GM12878 (cell line): ENCODE measurements at regions not wholly inside any gene's neighbourhood (a gene's known extent, or its start where the extent isn't known, plus 50 kb on each side); places are given as distances from the start of the nearest gene placed in this dataset.

ENCODE experiments used
- ATAC-seq: fragments of 200-7000 bp; cut with Tn5 transposase; 3 replicates; pipeline ENCODE4 v1.9.1; 2020; ENCODE audit warnings: mild to moderate bottlenecking, moderate library complexity
- BruUV-seq: library from RNA; stranded (reverse); fragments of 400-500 nt; replicated peaks from 2 replicates; lab custom pipeline; 2021; lab: Mats Ljungman, UMichigan
- CTCF ChIA-PET: fragments of 300-600 bp; sonication (Branson Sonifier 250); formaldehyde crosslinking; extraction: SDS; loops from one replicate; lab custom pipeline; 2021; ENCODE audit warnings: inconsistent platforms; lab: Yijun Ruan, JAX
- POLR2A ChIA-PET: fragments of 350-600 bp; formaldehyde crosslinking; extraction: SDS; loops from one replicate; lab custom pipeline; 2021; ENCODE audit warnings: inconsistent platforms; lab: Charles Lee
- RAD21 ChIA-PET: fragments of 300-600 bp; sonication (Branson Sonifier 250); formaldehyde crosslinking; loops from one replicate; lab custom pipeline; 2023; ENCODE audit warnings: antibody characterized with exemption; ENCODE audit not compliant: unreplicated experiment; lab: Charles Lee
- SMC1A ChIA-PET: fragments of 300-600 bp; sonication (Branson Sonifier 250); formaldehyde crosslinking; loops from one replicate; lab custom pipeline; 2023; ENCODE audit not compliant: unreplicated experiment, uncharacterized antibody; lab: Charles Lee
- DNase-seq: peaks from one replicate; pipeline ENCODE4 v3.0.0-alpha.2; 2011; ENCODE audit warnings: low read depth, low spot score
- FAIRE-seq: peaks from 3 replicates; lab custom pipeline; 2011; peaks lifted over from hg19 to GRCh38; lab: Jason Lieb, UNC
- H2AFZ ChIP-seq: 2 replicates; pipeline ENCODE4 v1.6.0; 2011; ENCODE audit warnings: low read depth, low read length, control low read depth; ENCODE audit not compliant: control insufficient read depth
- H3K27ac ChIP-seq: 2 replicates; pipeline ENCODE4 v1.5.1; 2011; ENCODE audit warnings: control low read depth; ENCODE audit not compliant: control insufficient read depth, insufficient read depth
- H3K27me3 ChIP-seq, 2 experiments: replicated peaks in 1 of 2; 2 replicates each; pipeline versions ENCODE4 v1.6.0 to v1.6.1; 2011; ENCODE audit warnings: low read length in 1 of 2; ENCODE audit not compliant: control insufficient read depth in 2 of 2, insufficient read depth in 2 of 2
- H3K36me3 ChIP-seq, 2 experiments: 2 replicates each; pipeline ENCODE4 v1.5.1; 2011; ENCODE audit warnings: low read length in 1 of 2; ENCODE audit not compliant: control insufficient read depth in 2 of 2, insufficient read depth in 2 of 2
- H3K4me1 ChIP-seq: 2 replicates; pipeline ENCODE4 v1.6.1; 2011; ENCODE audit warnings: mild to moderate bottlenecking, low read length, moderate library complexity, mixed read lengths; ENCODE audit not compliant: control insufficient read depth, insufficient read depth
- H3K4me2 ChIP-seq: 2 replicates; pipeline ENCODE4 v1.6.0; 2011; ENCODE audit warnings: control low read depth; ENCODE audit not compliant: control insufficient read depth, insufficient read depth
- H3K4me3 ChIP-seq: fragments of 200-600 bp; sonication (generic); 2 replicates; pipeline ENCODE4 v1.5.1; 2016
- H3K79me2 ChIP-seq: 2 replicates; pipeline ENCODE4 v1.6.0; 2011; ENCODE audit warnings: low read length; ENCODE audit not compliant: control insufficient read depth, insufficient read depth
- H3K9ac ChIP-seq: 2 replicates; pipeline ENCODE4 v1.8.0; 2011; ENCODE audit warnings: low read length, control low read depth, mixed read lengths; ENCODE audit not compliant: control insufficient read depth, insufficient read depth
- H3K9me3 ChIP-seq: replicated peaks from 3 replicates; pipeline ENCODE4 v1.5.1; 2011; ENCODE audit warnings: mild to moderate bottlenecking, low read length; ENCODE audit not compliant: control insufficient read depth, insufficient read depth
- H4K20me1 ChIP-seq: 2 replicates; pipeline ENCODE4 v1.6.0; 2011; ENCODE audit not compliant: control insufficient read depth, insufficient read depth
- CBFB ChIP-seq: IDR thresholded peaks from 2 replicates; pipeline ENCODE4 v1.6.1; 2016; ENCODE audit warnings: antibody characterized with exemption, low read depth
- DPF2 ChIP-seq: fragments of 450-650 bp; IDR thresholded peaks from 2 replicates; pipeline ENCODE4 v1.6.1; 2017; ENCODE audit warnings: mild to moderate bottlenecking
- FOS ChIP-seq: IDR thresholded peaks from 3 replicates; pipeline ENCODE4 v1.6.1; 2011; ENCODE audit warnings: borderline replicate concordance; ENCODE audit not compliant: insufficient read length; ENCODE audit errors: extremely low read depth
- IRF4 ChIP-seq: IDR thresholded peaks from 2 replicates; pipeline ENCODE4 v1.6.1; 2011; ENCODE audit warnings: low read depth, low read length
- MEF2B ChIP-seq: fragments of 450-650 bp; IDR thresholded peaks from 2 replicates; pipeline ENCODE4 v1.6.1; 2018; ENCODE audit warnings: mild to moderate bottlenecking, moderate library complexity; ENCODE audit not compliant: partially characterized antibody, poor library complexity, severe bottlenecking
- MTA2 ChIP-seq: fragments of 450-650 bp; IDR thresholded peaks from 2 replicates; pipeline ENCODE4 v1.6.1; 2016; ENCODE audit warnings: low read depth, mild to moderate bottlenecking, moderate library complexity
- POLR2A ChIP-seq: IDR thresholded peaks from 2 replicates; pipeline ENCODE4 v1.6.1; 2011; ENCODE audit warnings: low read depth, mild to moderate bottlenecking, low read length
- RAD51 ChIP-seq: fragments of 450-650 bp; IDR thresholded peaks from 2 replicates; pipeline ENCODE4 v1.6.1; 2016; ENCODE audit warnings: moderate library complexity, mild to moderate bottlenecking, inconsistent platforms
- SMAD1 ChIP-seq: fragments of 450-650 bp; IDR thresholded peaks from 2 replicates; pipeline ENCODE4 v1.6.1; 2018; ENCODE audit warnings: mild to moderate bottlenecking, low read depth; ENCODE audit not compliant: partially characterized antibody
- SRF ChIP-seq, 2 experiments: IDR thresholded peaks; 2 replicates each; pipeline ENCODE4 v1.6.1; 2011; ENCODE audit warnings: low read depth in 2 of 2, low read length in 2 of 2, mild to moderate bottlenecking in 1 of 2, moderate library complexity in 1 of 2
- TCF12 ChIP-seq: IDR thresholded peaks from 2 replicates; pipeline ENCODE4 v1.6.1; 2011; ENCODE audit warnings: low read depth, mild to moderate bottlenecking, low read length
- ZNF274 ChIP-seq: IDR thresholded peaks from one replicate; pipeline ENCODE4 v1.8.0; 2011; ENCODE audit not compliant: insufficient read length, insufficient read depth
- WGBS: methylation state at CpG from one replicate; pipeline ENCODE4 v1.1.6; 2016; ENCODE audit warnings: low lambda C conversion rate; ENCODE audit not compliant: insufficient replicate concordance, insufficient coverage; ENCODE audit errors: missing lambda C conversion rate; 5-methylcytosine and 5-hydroxymethylcytosine counted together
- in situ Hi-C: fragments of 300-500 bp; cut with MboI; formaldehyde crosslinking; loops from 9 replicates; pipeline ENCODE4 v1.14.3; 2018; ENCODE audit warnings: mixed read lengths
- intact Hi-C: fragments of 100-400 bp; cut with micrococcal nuclease; formaldehyde crosslinking; loops from one replicate; pipeline ENCODE4 v1.14.2; 2022; ENCODE audit not compliant: unreplicated experiment
- TF ChIP-seq, protein P1 (sequence below): fragments of 450-650 bp; IDR thresholded peaks from 2 replicates; pipeline ENCODE4 v1.6.1; 2014; ENCODE audit warnings: mild to moderate bottlenecking
- TF ChIP-seq, protein P2 (sequence below): IDR thresholded peaks from 2 replicates; pipeline ENCODE4 v1.6.1; 2012; ENCODE audit warnings: low read depth, low read length, improper control_type of control experiment

DNA sequence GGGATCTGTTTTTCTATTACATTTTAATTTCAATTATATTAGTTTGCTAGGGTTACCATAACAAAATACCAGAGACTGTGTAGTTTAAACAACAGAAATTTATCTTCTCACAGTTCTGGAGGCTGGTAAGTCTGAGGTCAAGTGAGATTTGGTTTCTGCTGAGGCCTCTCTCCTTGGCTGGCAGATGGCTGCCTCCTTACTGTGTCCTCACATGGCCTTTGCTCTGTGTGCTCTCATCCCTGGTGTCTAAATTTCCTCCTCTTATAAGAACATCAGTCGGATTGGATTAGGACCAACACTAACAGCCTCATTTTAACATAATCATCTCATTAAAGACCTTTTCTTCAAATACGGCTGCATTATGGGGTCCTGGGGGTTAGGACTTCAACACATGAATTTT is 195.2 kb upstream of the CHODL start:
- H3K27ac ChIP-seq = no peak overlapping the region
- FAIRE-seq = no peak
- CTCF ChIA-PET = no interaction called here
- TF ChIP-seq DPF2 (no peak), FOS (no peak), MEF2B (no peak), IRF4 (no peak), POLR2A (no peak), SMAD1 (no peak), MTA2 (no peak), ZNF274 (no peak), SRF (IDR thresholded peaks at IDR 0.05; ENCODE audit: low read depth in 2 of 2, low read length in 2 of 2) (no peak), RAD51 (no peak), TCF12 (no peak), CBFB (no peak)
- TF ChIP-seq, protein P1, sequence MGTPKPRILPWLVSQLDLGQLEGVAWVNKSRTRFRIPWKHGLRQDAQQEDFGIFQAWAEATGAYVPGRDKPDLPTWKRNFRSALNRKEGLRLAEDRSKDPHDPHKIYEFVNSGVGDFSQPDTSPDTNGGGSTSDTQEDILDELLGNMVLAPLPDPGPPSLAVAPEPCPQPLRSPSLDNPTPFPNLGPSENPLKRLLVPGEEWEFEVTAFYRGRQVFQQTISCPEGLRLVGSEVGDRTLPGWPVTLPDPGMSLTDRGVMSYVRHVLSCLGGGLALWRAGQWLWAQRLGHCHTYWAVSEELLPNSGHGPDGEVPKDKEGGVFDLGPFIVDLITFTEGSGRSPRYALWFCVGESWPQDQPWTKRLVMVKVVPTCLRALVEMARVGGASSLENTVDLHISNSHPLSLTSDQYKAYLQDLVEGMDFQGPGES = no peak
- TF ChIP-seq, protein P2, sequence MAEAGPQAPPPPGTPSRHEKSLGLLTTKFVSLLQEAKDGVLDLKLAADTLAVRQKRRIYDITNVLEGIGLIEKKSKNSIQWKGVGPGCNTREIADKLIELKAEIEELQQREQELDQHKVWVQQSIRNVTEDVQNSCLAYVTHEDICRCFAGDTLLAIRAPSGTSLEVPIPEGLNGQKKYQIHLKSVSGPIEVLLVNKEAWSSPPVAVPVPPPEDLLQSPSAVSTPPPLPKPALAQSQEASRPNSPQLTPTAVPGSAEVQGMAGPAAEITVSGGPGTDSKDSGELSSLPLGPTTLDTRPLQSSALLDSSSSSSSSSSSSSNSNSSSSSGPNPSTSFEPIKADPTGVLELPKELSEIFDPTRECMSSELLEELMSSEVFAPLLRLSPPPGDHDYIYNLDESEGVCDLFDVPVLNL = no peak
- TF ChIP-seq, all 136 proteins: peak for 0
- in situ Hi-C loops (no loop called here), intact Hi-C loops (no loop called here)
- ChIA-PET RAD21 (no interaction called here), SMC1A (no interaction called here), POLR2A (no interaction called here)
- Histone ChIP-seq H3K79me2 (no peaks in the 10 kb centered on the region), H4K20me1 (no peaks in the 10 kb centered on the region), H3K4me2 (no peak overlapping the region), H3K9me3 (no peaks in the 10 kb centered on the region), H2AFZ (no peak overlapping the region), H3K27me3 (no peaks in the 10 kb centered on the region), H3K9ac (no peak overlapping the region), H3K4me3 (no peak overlapping the region), H3K4me1 (no peaks in the 10 kb centered on the region), H3K36me3 (no peaks in the 10 kb centered on the region)
- no TSS peak for BruUV-seq
- WGBS = 43% methylated on average over 2 of the region's 2 CpGs
- no peak for DNase-seq
- ATAC-seq = no peak
